Right atrium auricular region (tissue), 2 donors: ENCODE measurements at regions not wholly inside any gene's neighbourhood (a gene's known extent, or its start where the extent isn't known, plus 50 kb on each side); places are given as distances from the start of the nearest gene placed in this dataset.
"Not testable (repeated sequence)": the region's sequence is repeated elsewhere in the genome, so short reads cannot be mapped to it uniquely, and the experiment has no call there.

Source experiments
- DNase-seq: peaks from one replicate; pipeline ENCODE4 v3.0.0-alpha.2; 2019; ENCODE audit warnings: low spot score
- H3K27ac ChIP-seq, 2 donors: fragments of 200-600 bp; sonication (generic); 1 replicate in 1 of 2; 2 replicates in 1 of 2; pipeline ENCODE4 v1.5.1; 2016 to 2019
- H3K27me3 ChIP-seq, 2 donors: fragments of 200-600 bp; sonication (generic); one replicate each; pipeline versions ENCODE4 v1.5.1 to v1.6.0; 2017 to 2019
- H3K36me3 ChIP-seq: fragments of 200-600 bp; sonication (generic); one replicate; pipeline ENCODE4 v1.5.1; 2016
- H3K4me1 ChIP-seq, 2 donors: fragments of 200-600 bp; sonication (generic); one replicate each; pipeline versions ENCODE4 v1.5.1 to v1.6.0; 2017 to 2019
- H3K4me3 ChIP-seq, 2 donors: fragments of 200-600 bp; sonication (generic); 1 replicate in 1 of 2; 2 replicates in 1 of 2; pipeline ENCODE4 v1.5.1; 2017 to 2019; ENCODE audit warnings: mild to moderate bottlenecking in 1 of 2, moderate library complexity in 1 of 2
- H3K9me3 ChIP-seq, 2 donors: fragments of 200-600 bp; sonication (generic); one replicate each; pipeline ENCODE4 v1.5.1; 2019
- TF ChIP-seq, protein P1 (sequence below), 2 donors: fragments of 200-600 bp; sonication (generic); IDR thresholded peaks; one replicate each; pipeline ENCODE4 v1.5.1; 2019; ENCODE audit warnings: antibody characterized with exemption in 2 of 2

DNA sequence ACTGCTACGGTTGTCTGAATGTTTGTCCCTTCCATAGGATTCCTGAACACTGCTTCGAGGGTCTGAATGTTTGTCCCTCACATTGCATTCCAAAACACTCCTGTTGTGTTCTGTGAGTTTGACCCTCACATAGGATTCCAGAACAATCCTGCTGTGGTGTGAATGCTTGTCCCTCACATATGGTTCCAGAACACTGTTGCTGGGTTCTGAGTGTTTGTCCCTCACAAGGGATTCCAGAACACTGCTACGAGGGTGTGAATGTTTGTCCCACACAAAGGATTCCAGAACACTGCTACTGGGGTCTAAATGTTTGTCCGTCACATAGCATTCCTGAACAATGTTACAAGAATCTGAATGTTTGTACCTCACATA lies 201.2 kb downstream of the FOXD4L6 start:
- no peak overlapping the region for H3K4me3 ChIP-seq
- TF ChIP-seq, protein P1, sequence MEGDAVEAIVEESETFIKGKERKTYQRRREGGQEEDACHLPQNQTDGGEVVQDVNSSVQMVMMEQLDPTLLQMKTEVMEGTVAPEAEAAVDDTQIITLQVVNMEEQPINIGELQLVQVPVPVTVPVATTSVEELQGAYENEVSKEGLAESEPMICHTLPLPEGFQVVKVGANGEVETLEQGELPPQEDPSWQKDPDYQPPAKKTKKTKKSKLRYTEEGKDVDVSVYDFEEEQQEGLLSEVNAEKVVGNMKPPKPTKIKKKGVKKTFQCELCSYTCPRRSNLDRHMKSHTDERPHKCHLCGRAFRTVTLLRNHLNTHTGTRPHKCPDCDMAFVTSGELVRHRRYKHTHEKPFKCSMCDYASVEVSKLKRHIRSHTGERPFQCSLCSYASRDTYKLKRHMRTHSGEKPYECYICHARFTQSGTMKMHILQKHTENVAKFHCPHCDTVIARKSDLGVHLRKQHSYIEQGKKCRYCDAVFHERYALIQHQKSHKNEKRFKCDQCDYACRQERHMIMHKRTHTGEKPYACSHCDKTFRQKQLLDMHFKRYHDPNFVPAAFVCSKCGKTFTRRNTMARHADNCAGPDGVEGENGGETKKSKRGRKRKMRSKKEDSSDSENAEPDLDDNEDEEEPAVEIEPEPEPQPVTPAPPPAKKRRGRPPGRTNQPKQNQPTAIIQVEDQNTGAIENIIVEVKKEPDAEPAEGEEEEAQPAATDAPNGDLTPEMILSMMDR (IDR thresholded peaks at IDR 0.05), result no peak
- DNase-seq, result peak; percentile 47
- H3K9me3 ChIP-seq, result peaks cover 7 to 68% of the 10 kb centered on the region in 2 donors
- H3K4me1 ChIP-seq, result no peaks in the 10 kb centered on the region
- no peaks in the 10 kb centered on the region for H3K36me3 ChIP-seq
- H3K27ac ChIP-seq, result no peak overlapping the region
- no peaks in the 10 kb centered on the region for H3K27me3 ChIP-seq

DNA sequence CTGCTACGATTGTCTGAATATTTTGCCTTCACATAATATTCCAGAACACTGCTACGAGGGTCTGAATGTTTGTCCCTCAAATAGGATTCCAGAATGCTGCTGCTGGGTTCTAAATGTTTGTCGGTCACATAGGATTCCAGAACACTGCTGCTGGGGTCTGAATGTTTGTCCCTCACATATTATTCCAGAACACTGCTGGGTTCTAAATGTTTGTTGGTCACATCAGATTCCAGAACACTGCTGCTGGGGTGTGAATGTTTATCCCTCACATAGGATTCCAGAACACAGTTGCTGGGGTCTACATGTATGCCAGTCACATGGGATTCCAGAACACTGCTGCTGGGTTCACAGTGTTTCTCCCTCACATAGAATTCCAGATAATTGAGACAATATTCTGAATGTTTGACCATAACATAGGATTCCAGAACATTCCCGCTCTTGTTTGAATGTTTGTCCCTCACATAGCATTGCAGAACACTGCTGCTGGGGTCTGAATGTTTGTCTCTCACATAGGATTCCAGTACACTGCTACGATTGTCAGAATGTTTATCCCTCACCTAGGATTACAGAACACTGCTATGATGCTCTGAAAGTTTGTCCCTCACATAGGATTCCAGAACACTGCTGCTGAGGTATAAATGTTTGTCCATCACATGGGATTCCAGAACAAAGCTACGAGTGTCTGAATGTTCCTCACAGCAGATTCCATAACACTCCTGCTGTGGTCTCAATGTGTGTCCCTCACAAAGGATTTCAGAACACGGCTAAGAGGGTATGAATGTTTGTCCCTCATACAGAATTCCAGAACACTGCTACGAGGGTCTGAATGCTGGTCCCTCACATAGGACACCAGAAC lies 201.8 kb downstream of the FOXD4L6 start:
- Histone ChIP-seq H3K27me3 (no peaks in the 10 kb centered on the region), H3K4me3 (no peak overlapping the region), H3K9me3 (peaks cover 7 to 71% of the 10 kb centered on the region in 2 donors), H3K4me1 (no peaks in the 10 kb centered on the region), H3K36me3 (no peaks in the 10 kb centered on the region), H3K27ac (no peak overlapping the region)
- TF ChIP-seq, protein P1 (IDR thresholded peaks at IDR 0.05), result no peak
- peak; percentile 43 for DNase-seq

DNA sequence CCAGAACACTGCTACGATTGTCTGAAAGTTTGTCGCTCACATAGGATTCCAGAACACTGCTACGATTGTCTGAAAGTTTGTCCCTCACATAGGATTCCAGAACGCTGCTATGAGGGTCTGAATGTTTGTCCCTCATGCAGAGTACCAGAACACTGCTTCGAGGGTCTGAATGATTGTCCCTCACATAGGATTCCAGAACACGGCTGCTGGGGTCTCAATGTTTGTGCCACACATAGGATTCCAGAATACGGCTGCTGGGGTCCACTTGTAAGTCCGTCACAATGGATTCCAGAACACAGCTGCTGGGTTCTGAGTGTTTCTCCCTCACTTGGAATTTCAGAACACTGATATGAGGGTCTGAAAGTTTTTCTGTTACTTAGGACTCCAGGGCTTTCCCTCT lies 203.3 kb downstream of the FOXD4L6 start:
- no peaks in the 10 kb centered on the region for H3K4me1 ChIP-seq
- TF ChIP-seq, protein P1 (IDR thresholded peaks at IDR 0.05), result no peak
- no peak overlapping the region for H3K4me3 ChIP-seq
- no peaks in the 10 kb centered on the region for H3K27me3 ChIP-seq
- no peak overlapping the region for H3K27ac ChIP-seq
- H3K9me3 ChIP-seq, result peaks cover 7 to 69% of the 10 kb centered on the region in 2 donors
- H3K36me3 ChIP-seq, result no peaks in the 10 kb centered on the region
- peak; percentile 59 for DNase-seq

DNA sequence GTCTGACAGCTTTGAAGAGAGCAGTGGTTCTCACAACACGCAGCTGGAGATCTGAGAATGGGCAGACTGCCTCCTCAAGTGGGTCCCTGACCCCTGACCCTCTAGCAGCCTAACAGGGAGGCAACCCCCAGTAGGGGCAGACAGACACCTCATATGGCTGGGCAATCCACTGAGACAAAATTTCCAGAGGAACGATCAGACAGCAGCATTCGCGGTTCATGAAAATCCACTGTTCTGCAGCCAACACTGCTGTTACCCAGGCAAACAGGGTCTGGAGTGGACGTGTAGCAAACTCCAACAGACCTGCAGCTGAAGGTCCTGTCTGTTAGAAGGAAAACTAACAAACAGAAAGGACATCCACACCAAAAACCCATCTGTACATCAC lies 212.1 kb downstream of the FOXD4L6 start:
- H3K27me3 ChIP-seq, H3K36me3 ChIP-seq, H3K27ac ChIP-seq, H3K4me1 ChIP-seq, DNase-seq, H3K4me3 ChIP-seq: not testable (repeated sequence)
- H3K9me3 ChIP-seq, result peaks cover 32 to 81% of the 10 kb centered on the region in 2 donors

DNA sequence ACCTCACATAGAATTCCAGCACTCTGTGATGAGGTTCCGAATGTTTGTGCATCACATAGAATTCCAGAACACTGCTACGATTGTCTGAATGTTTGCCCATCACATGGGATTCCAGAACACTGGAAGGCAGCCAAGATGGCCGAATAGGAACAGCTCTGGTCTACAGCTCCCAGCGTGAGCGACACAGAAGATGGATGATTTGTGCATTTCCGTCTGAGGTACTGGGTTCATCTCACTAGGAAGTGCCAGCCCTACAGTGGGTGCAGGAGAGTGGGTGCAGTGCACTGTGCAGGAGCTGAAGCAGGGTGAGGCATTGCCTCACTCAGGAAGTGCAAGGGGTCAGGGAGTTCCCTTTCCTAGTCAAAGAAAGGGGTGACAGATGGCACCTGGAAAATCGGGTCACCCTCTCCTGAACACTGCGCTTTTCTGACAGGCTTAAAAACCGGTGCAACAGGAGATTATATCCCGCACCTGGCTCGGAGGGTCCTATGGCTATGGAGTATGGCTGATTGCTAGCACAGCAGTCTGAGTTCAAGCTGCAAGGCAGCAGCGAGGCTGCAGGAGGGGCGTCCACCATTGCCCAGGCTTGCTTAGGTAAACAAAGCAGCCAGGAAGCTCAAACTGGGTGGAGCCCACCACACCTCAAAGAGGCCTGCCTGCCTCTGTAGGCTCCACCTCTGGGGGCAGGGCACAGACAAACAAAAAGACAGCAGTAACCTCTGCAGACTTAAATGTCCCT lies 212.7 kb downstream of the FOXD4L6 start:
- not testable (repeated sequence) for H3K27ac ChIP-seq, H3K27me3 ChIP-seq, H3K4me3 ChIP-seq, H3K36me3 ChIP-seq, H3K4me1 ChIP-seq
- H3K9me3 ChIP-seq, result peaks cover 32 to 86% of the 10 kb centered on the region in 2 donors
- peak; percentile 53 for DNase-seq

DNA sequence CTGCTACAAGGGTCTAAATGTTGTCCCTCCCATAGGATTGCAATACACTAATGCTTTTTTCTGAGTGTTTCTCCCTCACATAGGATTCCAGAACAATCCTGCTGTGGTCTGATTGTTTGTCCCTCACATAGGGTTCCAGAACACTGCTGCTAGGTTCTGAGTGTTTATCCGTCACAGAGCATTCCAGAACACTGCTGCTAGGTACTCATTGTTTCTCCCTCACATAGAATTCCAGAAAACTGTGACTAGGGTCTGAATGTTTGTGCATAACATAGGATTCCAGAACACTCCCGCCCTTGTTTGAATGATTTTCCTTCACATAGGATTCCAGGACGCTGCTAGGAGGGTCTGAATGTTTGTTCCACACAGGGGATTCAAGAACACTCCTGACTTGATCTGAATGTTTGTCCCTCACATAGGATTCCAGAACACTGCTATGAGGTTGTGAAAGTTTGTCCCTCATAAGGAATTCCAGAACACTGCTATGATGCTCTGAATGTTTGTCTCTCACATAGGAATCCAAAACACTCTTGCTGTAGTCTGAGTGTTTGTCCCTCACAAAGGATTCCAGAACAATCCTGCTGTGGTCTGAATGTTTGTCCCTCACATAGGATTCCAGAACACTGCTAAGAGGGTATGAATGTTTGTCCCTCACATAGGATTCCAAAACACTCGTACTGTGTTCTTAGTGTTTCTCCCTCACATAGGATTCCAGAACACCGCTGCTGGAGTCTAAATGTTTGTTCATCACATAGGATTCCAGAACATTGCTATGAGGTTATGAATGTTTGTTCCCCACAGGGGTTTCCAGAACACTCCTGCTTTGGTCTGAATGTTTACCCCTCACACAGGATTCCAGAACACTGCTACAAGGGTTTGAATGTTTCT lies 213.5 kb downstream of the FOXD4L6 start:
- H3K36me3 ChIP-seq, result no peaks in the 10 kb centered on the region
- H3K4me3 ChIP-seq, result no peak overlapping the region
- H3K9me3 ChIP-seq, result peaks cover 32 to 91% of the 10 kb centered on the region in 2 donors
- no peak overlapping the region for H3K27ac ChIP-seq
- no peaks in the 10 kb centered on the region for H3K27me3 ChIP-seq
- TF ChIP-seq, protein P1 (IDR thresholded peaks at IDR 0.05), result no peak
- DNase-seq, result no peak
- H3K4me1 ChIP-seq, result no peaks in the 10 kb centered on the region
